ENCODE measurements at regions not wholly inside any gene's neighbourhood (a gene's known extent, or its start where the extent isn't known, plus 50 kb on each side); places are given as distances from the start of the nearest gene placed in this dataset.

DNA sequence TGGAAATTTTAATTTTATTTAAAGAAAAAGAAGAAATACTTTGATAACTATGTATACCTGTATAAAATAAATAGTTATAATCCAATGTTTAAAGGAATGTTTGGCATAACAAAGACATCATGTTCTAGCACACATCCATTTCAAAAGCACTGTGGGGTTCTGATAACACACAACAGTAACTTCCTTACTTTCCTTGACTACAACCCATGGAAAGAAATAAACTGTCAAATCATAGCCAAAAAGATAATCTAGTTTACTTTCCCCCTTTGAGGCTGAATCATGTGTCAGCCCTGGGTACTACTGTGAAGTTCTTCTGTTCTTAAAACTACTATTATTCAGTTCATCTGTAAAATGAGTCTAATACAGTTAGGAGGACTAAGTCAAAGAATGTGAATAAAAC is 61.4 kb upstream of the PKIB start:
- H3K4me1 ChIP-seq (ENCODE audit: control insufficient read depth, extremely low read depth, insufficient read depth, low read length), result no peaks in the 10 kb centered on the region
- POLR2A ChIA-PET, result no interaction called here
- H3K27ac ChIP-seq (ENCODE audit: insufficient read depth, low read depth, low read length), result no peak overlapping the region
- no peaks in the 10 kb centered on the region for H3K9me1 ChIP-seq (replicated peaks; ENCODE audit: control insufficient read depth, extremely low read depth, insufficient read depth, low read length)
- BruUV-seq (replicated peaks), result no TSS peak
- no peaks in the 10 kb centered on the region for H4K20me1 ChIP-seq (replicated peaks; ENCODE audit: control insufficient read depth, extremely low read depth, insufficient read depth, low read length)
- no peak overlapping the region for H3K4me2 ChIP-seq (ENCODE audit: insufficient read depth, low read length)
- H3K9ac ChIP-seq (replicated peaks; ENCODE audit: extremely low read depth, insufficient read depth, low read length), result no peak overlapping the region
- H3K27me3 ChIP-seq (ENCODE audit: control insufficient read depth in 2 of 2, insufficient read depth in 2 of 2, low read length in 2 of 2), result no peaks in the 10 kb centered on the region
- no peak overlapping the region for H2AFZ ChIP-seq (ENCODE audit: low read depth, low read length)
- H3K36me3 ChIP-seq (ENCODE audit: control insufficient read depth in 2 of 2, extremely low read depth in 1 of 2, insufficient read depth in 2 of 2, low read length in 2 of 2), result no peaks in the 10 kb centered on the region
- intact Hi-C loops (cut with micrococcal nuclease), result no loop called here
- dilution Hi-C loops (cut with MboI; ENCODE audit: extremely low pct_ligation_motif_present, low sequenced_read_pairs), result no loop called here
- H3K79me2 ChIP-seq (ENCODE audit: control insufficient read depth, insufficient read depth, low read length), result no peaks in the 10 kb centered on the region
- FAIRE-seq, result no peak
- no peaks in the 10 kb centered on the region for H3K9me3 ChIP-seq (replicated peaks; ENCODE audit: control insufficient read depth, insufficient read depth, low read length)
- no peak for TF ChIP-seq EZH2 (IDR thresholded peaks at IDR 0.05; ENCODE audit: borderline replicate concordance, low read depth, low read length, severe bottlenecking)
- TF ChIP-seq MYC (IDR thresholded peaks at IDR 0.05; ENCODE audit: low read depth, low read length), result no peak
- TF ChIP-seq FOS (IDR thresholded peaks at IDR 0.05; ENCODE audit: borderline replicate concordance, insufficient read depth, low read length), result no peak
- TF ChIP-seq POLR2AphosphoS5 (IDR thresholded peaks at IDR 0.05; ENCODE audit: insufficient read depth, low read depth, low read length), result no peak
- TF ChIP-seq JUN (IDR thresholded peaks at IDR 0.05; ENCODE audit: borderline replicate concordance, insufficient read depth, insufficient read length, low read depth), result no peak
- TF ChIP-seq, protein P1, sequence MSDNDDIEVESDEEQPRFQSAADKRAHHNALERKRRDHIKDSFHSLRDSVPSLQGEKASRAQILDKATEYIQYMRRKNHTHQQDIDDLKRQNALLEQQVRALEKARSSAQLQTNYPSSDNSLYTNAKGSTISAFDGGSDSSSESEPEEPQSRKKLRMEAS (IDR thresholded peaks at IDR 0.05; ENCODE audit: insufficient read depth, insufficient read length), result no peak
- TF ChIP-seq GATA2 (IDR thresholded peaks at IDR 0.05; ENCODE audit: insufficient read depth, insufficient read length, low read depth, low read length), result no peak
- TF ChIP-seq, protein P2, sequence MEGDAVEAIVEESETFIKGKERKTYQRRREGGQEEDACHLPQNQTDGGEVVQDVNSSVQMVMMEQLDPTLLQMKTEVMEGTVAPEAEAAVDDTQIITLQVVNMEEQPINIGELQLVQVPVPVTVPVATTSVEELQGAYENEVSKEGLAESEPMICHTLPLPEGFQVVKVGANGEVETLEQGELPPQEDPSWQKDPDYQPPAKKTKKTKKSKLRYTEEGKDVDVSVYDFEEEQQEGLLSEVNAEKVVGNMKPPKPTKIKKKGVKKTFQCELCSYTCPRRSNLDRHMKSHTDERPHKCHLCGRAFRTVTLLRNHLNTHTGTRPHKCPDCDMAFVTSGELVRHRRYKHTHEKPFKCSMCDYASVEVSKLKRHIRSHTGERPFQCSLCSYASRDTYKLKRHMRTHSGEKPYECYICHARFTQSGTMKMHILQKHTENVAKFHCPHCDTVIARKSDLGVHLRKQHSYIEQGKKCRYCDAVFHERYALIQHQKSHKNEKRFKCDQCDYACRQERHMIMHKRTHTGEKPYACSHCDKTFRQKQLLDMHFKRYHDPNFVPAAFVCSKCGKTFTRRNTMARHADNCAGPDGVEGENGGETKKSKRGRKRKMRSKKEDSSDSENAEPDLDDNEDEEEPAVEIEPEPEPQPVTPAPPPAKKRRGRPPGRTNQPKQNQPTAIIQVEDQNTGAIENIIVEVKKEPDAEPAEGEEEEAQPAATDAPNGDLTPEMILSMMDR (IDR thresholded peaks at IDR 0.05; ENCODE audit: extremely low read depth in 1 of 2, insufficient read depth in 1 of 2, low read depth in 1 of 2, low read length in 2 of 2), result no peak
- no peak for TF ChIP-seq POLR2A (IDR thresholded peaks at IDR 0.05; ENCODE audit: low read depth, low read length)
- H3K4me3 ChIP-seq (replicated peaks in 1 of 3; ENCODE audit: insufficient read depth in 1 of 3, low read depth in 1 of 3, low read length in 3 of 3), result no peak overlapping the region
- DNase-seq (ENCODE audit: low read depth, low spot score), result no peak
- CTCF ChIA-PET, result no interaction called here

Data from endothelial cell of umbilical vein (primary cell).